GM12878 (cell line): ENCODE measurements at regions not wholly inside any gene's neighbourhood (a gene's known extent, or its start where the extent isn't known, plus 50 kb on each side); places are given as distances from the start of the nearest gene placed in this dataset.

Experiments used
- ASH2L ChIP-seq: fragments of 300-600, 200-600 bp; sonication (generic); IDR thresholded peaks from 2 replicates; pipeline ENCODE4 v1.6.1; 2017; ENCODE audit warnings: low read depth, mild to moderate bottlenecking, borderline replicate concordance
- CUX1 ChIP-seq: IDR thresholded peaks from 2 replicates; pipeline ENCODE4 v1.6.1; 2012; ENCODE audit warnings: improper control_type of control experiment, low read depth, low read length; ENCODE audit not compliant: insufficient replicate concordance
- RBBP5 ChIP-seq: fragments of 200-600 bp; sonication (generic); conservative IDR thresholded peaks from 2 replicates; pipeline ENCODE4 v1.6.1; 2016
- ZBTB40 ChIP-seq: fragments of 450-650 bp; IDR thresholded peaks from 2 replicates; pipeline ENCODE4 v1.6.1; 2016; ENCODE audit warnings: mild to moderate bottlenecking, moderate library complexity, borderline replicate concordance
- ZNF217 ChIP-seq: fragments of 450-650 bp; IDR thresholded peaks from 2 replicates; pipeline ENCODE4 v1.6.1; 2017; ENCODE audit warnings: antibody characterized with exemption, mild to moderate bottlenecking

DNA sequence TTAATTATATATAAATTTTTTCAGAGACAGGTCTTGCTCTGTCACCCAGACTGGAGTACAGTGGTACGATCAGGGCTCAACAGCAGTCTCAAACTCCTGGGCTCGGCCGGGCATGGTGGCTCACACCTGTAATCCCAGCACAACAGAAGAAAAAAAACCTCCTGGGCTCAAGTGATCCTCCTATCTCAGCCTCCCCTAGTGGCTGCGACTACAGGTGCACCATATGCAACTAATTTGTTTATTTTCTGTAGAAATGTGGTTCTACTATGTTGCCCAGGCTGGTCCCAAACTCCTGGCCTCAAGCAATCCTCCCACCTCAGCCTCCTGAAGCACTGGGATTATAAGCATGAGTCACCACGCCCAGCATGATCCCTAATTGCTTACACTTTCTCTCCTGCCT, 56.1 kb upstream of the SLC35C1 start (continued):
- TF ChIP-seq CUX1: no peak
- no peak for TF ChIP-seq ZNF217
- no peak for TF ChIP-seq ASH2L
- no peak for TF ChIP-seq RBBP5
- no peak for TF ChIP-seq ZBTB40
